Stimulated activated naive CD4-positive, alpha-beta T cell treated with Interleukin-2 at 50 U/mL for 16 hours (primary cell): ENCODE measurements at regions not wholly inside any gene's neighbourhood (a gene's known extent, or its start where the extent isn't known, plus 50 kb on each side); places are given as distances from the start of the nearest gene placed in this dataset.
A peak's percentile ranks its signal among the peaks of the same experiment; 100 is the strongest.

Experiments
- DNase-seq: peaks from one replicate; lab custom pipeline; 2025; lab: John Stamatoyannopoulos, UW

GRCh38 chr5:8393240-8393639, 524.3 kb downstream of the MTRR start:
- no peak for DNase-seq

- no peak for DNase-seq
Observed at GRCh38 chr5:8394965-8395364, 526.0 kb downstream of the MTRR start.

GRCh38 chr5:8396246-8396645, 527.3 kb downstream of the MTRR start:
- no peak for DNase-seq

GRCh38 chr5:8396756-8397155, 527.8 kb downstream of the MTRR start:
- no peak for DNase-seq

- no peak for DNase-seq
Observed at GRCh38 chr5:8399471-8399870, 530.5 kb downstream of the MTRR start.

GRCh38 chr5:8408258-8408657, 539.3 kb downstream of the MTRR start:
- no peak for DNase-seq

- DNase-seq: no peak
Observed at GRCh38 chr5:8410618-8411017, 541.7 kb downstream of the MTRR start.

- DNase-seq: no peak
Observed at GRCh38 chr5:8413975-8414374, 545.0 kb downstream of the MTRR start.

GRCh38 chr5:8417316-8418048, 548.5 kb downstream of the MTRR start:
- DNase-seq: no peak

GRCh38 chr5:8418049-8418426, 549.1 kb downstream of the MTRR start:
- DNase-seq: no peak

- DNase-seq: no peak
Observed at GRCh38 chr5:8429778-8430758, 561.1 kb downstream of the MTRR start.

- no peak for DNase-seq
Observed at GRCh38 chr5:8434501-8434900, 565.6 kb downstream of the MTRR start.

- DNase-seq: no peak
Observed at GRCh38 chr5:8436924-8437323, 568.0 kb downstream of the MTRR start.

- DNase-seq: no peak
Observed at GRCh38 chr5:8445139-8445538, 576.2 kb downstream of the MTRR start.

GRCh38 chr5:8446179-8446578, 577.2 kb downstream of the MTRR start:
- no peak for DNase-seq

GRCh38 chr5:8456846-8457186, 587.9 kb downstream of the MTRR start:
- DNase-seq: no peak

GRCh38 chr5:8457187-8458037, 588.5 kb downstream of the MTRR start:
- DNase-seq: peak; percentile 82

- no peak for DNase-seq
Observed at GRCh38 chr5:8458038-8458383, 589.1 kb downstream of the MTRR start.

- DNase-seq: no peak
Observed at GRCh38 chr5:8461543-8461942, 592.6 kb downstream of the MTRR start.

- no peak for DNase-seq
Observed at GRCh38 chr5:8462565-8462964, 593.6 kb downstream of the MTRR start.

- no peak for DNase-seq
Observed at GRCh38 chr5:8470489-8470888, 601.5 kb downstream of the MTRR start.

- DNase-seq: no peak
Observed at GRCh38 chr5:8471581-8471980, 602.6 kb downstream of the MTRR start.

GRCh38 chr5:8473016-8473415, 604.1 kb downstream of the MTRR start:
- no peak for DNase-seq
